GM19467 (cell line): ENCODE measurements at regions not wholly inside any gene's neighbourhood (a gene's known extent, or its start where the extent isn't known, plus 50 kb on each side); places are given as distances from the start of the nearest gene placed in this dataset.

Experiments
- ATAC-seq: cut with Tn5 transposase; IDR thresholded peaks from one replicate; pipeline ENCODE4 v1.9.1; 2021; ENCODE audit warnings: mild to moderate bottlenecking, moderate library complexity; ENCODE audit not compliant: unreplicated experiment

GRCh38 chr1:96641282-96641681 lies 80.3 kb upstream of the PTBP2 start:
- ATAC-seq: no peak

GRCh38 chr1:96643519-96643918 lies 78.1 kb upstream of the PTBP2 start:
- no peak for ATAC-seq

- no peak for ATAC-seq
These were observed 72.3 kb upstream of the PTBP2 start for GRCh38 chr1:96649301-96649700.

GRCh38 chr1:96651517-96651916 lies 70.1 kb upstream of the PTBP2 start:
- ATAC-seq: no peak

DNA sequence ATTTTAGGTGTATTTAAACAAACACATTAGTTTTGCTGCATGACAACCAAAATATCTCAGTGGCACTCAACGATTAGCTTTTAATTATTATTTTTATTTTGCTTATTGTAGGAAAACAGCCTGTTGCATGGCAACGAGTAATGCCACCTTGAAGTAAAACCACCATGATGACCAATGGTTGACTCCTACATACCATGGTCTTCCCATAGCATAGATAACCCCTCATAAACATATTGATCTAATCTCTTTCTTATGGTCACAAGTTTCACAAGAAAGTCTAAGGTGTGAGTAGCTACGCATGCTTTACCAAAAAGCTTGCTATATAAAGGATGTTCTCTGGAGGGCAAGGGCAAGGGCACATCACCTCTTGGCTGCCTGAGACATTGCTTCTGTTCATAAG lies 61.5 kb upstream of the PTBP2 start:
- ATAC-seq: no peak

- ATAC-seq: no peak
These were observed 61.1 kb upstream of the PTBP2 start for GRCh38 chr1:96660503-96660902.
